GM12801 (cell line): ENCODE measurements at regions not wholly inside any gene's neighbourhood (a gene's known extent, or its start where the extent isn't known, plus 50 kb on each side); places are given as distances from the start of the nearest gene placed in this dataset.

Source experiments
- TF ChIP-seq, protein P1 (sequence below): IDR thresholded peaks from one replicate; pipeline ENCODE4 v1.5.1; 2011; ENCODE audit warnings: control low read depth; ENCODE audit not compliant: insufficient read length; ENCODE audit errors: extremely low read depth

- TF ChIP-seq, protein P1, sequence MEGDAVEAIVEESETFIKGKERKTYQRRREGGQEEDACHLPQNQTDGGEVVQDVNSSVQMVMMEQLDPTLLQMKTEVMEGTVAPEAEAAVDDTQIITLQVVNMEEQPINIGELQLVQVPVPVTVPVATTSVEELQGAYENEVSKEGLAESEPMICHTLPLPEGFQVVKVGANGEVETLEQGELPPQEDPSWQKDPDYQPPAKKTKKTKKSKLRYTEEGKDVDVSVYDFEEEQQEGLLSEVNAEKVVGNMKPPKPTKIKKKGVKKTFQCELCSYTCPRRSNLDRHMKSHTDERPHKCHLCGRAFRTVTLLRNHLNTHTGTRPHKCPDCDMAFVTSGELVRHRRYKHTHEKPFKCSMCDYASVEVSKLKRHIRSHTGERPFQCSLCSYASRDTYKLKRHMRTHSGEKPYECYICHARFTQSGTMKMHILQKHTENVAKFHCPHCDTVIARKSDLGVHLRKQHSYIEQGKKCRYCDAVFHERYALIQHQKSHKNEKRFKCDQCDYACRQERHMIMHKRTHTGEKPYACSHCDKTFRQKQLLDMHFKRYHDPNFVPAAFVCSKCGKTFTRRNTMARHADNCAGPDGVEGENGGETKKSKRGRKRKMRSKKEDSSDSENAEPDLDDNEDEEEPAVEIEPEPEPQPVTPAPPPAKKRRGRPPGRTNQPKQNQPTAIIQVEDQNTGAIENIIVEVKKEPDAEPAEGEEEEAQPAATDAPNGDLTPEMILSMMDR: no peak
These were observed 240.2 kb downstream of the KCNS3 start for GRCh38 chr2:18118703-18119102.

DNA sequence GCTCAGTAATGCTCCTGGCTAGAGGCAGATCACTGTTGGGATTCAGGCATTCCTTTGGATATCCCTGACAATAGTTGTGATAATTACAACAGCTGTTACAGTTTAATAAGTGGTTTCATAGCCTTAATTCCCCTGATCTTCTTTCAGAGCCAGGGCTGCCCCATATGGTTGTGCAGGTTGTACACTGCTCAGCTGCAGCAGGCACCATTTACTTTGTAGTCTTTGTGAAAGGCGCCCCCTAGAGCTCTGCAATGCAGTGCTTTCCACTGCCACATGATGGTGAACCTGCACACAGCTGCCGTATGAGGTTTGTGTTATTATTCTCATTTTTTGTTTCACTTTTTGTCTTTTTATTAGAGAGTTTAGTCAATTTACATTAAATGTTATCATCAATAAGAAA lies 239.1 kb downstream of the KCNS3 start:
- TF ChIP-seq, protein P1: no peak

DNA sequence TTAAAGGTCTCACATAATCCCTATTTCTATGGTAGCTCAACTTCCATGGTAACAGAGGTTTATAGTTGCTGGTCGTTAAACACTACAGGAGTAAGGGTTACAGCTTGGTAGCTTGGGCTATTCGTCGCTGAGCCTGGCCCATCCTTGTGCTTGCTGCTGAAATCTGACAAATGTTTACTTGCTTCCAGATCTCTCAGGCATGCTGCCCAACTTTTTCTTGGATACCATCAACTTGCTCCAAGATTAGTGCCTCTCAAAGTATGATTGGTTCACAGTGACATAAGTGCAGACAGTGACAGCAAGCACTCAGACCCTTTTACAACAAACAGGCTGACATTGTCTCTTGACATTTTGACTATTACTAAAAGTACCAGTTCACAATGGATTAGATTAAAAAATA lies 231.8 kb downstream of the KCNS3 start:
- TF ChIP-seq, protein P1: no peak

DNA sequence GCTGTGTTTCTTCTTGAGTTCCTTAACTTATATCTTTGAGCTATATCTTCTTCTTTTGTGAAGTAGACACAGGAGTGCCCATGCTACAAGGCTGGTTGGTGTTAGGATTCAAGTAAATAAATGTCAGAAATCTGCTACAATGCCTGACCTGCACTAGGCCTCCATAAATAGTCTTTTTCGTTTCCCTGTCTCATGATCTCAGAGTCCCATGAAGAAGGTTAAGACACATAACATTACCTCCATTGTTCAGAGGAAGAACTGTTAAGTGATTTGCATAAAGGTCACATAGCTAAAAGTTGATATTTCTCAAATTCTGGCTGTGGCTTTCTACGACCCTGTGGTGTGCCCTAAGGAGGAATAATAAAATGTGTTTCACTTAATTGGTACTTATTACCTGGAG lies 228.4 kb downstream of the KCNS3 start:
- TF ChIP-seq, protein P1: no peak

GRCh38 chr2:18105929-18106328 lies 227.5 kb downstream of the KCNS3 start:
- TF ChIP-seq, protein P1: no peak

DNA sequence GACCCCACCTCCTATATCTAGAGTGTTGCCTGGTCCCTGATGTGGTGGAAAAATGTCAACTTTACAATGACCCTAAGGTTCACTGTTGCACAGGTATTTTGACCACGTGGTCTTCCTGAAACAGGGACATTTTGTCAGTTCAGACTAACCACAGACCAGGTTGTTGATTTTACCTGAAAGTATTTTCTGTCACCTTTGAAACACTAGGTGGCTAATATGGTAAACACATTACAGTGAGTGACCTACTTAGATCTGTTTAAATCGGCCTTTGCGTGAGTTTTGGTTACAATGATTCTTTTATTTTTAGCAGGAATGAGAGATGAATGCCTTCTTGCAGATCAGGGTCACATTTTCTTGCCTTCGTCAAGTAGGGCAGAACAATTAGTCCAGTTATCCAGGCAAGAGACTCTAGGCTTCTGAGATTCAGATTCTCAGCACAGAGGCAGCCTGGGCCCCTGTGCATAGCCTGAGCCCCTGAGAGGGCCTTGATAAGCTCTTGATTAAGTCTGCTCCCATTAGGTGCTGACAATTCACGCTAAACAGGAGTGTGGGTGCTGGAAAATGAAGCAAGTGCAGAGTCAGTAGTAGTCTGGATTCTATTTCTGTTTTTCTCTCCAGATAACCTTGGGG lies 226.2 kb downstream of the KCNS3 start:
- TF ChIP-seq, protein P1: no peak

DNA sequence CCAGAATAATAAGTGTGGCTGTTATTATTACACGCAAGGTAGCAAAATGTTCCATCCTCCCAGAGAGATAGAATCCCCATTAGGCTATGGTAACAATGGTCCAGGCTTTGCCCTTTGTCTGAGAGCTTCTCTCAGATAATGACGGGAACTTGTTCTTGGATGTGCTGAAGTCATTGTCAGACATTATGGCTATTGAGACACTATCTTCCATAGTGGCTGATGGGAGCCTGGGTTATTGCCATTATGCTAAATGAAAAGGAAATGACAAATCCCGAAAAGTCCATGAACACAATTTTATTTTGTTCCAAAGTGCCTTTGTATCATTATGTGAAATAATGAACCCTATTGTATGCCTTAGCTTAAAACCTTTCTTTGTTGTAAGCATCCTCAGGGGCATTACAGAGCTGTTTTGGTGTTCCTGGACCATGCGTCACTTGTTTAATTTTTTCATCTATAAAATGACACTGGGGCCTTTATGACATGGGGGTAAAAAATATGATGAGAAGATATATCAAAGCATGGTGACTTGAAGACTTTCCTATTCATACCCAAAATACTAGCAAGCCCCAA lies 218.5 kb downstream of the KCNS3 start:
- TF ChIP-seq, protein P1: no peak

GRCh38 chr2:18094277-18094676 lies 215.8 kb downstream of the KCNS3 start:
- TF ChIP-seq, protein P1: no peak
